ENCODE measurements at regions not wholly inside any gene's neighbourhood (a gene's known extent, or its start where the extent isn't known, plus 50 kb on each side); places are given as distances from the start of the nearest gene placed in this dataset.
A peak's percentile ranks its signal among the peaks of the same experiment; 100 is the strongest.

DNA sequence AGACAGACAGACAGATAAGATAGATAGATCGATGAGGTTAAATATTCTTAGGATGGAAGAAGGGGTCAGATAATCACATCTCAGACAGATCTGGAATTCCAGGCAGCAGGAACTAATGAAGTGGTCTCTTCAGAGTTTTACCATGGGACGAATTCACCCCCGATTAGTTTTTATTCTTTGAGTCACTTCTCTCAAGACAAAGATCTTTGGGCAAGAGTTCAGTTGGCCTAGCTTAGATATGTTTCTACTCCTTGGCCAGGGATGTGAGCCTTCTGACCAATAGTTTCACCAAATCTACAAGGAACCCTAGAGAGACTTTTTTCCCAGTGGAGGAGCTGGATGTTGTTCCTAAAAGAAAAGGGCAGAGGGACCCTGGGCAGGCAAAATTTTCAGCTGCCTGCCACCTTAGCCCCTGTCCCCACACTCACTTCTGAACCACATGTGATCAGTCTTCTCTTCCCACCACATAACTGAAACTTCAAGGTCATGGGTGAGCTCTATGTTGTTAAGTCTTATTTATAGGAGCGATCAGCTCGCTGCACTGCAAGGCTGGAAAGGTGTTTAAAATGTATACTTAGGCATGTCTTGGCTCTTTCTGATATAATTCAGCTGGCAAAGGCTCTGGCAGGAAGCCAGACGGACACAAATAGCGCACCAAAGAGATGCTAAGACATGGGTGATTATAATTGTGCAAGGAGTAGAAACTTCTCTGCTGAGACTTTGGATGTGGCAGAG is 132.9 kb downstream of the PALM2AKAP2 start:
- DNase-seq (ENCODE audit: low read depth, low spot score): no peak

DNA sequence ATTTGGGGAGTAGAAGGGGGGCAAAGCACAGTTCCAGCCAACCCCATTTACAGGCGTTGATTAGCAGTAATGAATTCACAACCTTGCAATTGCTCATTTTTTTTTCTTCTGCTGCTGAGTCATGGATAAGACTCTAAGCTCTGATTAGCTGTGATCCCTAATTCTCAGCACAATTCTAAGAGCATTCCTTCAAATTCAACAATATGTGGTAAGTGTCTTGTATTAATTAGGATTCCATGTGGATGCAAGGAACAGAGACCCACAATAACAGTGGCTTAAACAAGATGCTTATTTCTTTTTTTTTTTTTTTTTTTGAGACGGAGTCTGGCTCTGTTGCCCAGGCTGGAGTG is 133.4 kb downstream of the PALM2AKAP2 start:
- no peak for DNase-seq (ENCODE audit: low read depth, low spot score)

DNA sequence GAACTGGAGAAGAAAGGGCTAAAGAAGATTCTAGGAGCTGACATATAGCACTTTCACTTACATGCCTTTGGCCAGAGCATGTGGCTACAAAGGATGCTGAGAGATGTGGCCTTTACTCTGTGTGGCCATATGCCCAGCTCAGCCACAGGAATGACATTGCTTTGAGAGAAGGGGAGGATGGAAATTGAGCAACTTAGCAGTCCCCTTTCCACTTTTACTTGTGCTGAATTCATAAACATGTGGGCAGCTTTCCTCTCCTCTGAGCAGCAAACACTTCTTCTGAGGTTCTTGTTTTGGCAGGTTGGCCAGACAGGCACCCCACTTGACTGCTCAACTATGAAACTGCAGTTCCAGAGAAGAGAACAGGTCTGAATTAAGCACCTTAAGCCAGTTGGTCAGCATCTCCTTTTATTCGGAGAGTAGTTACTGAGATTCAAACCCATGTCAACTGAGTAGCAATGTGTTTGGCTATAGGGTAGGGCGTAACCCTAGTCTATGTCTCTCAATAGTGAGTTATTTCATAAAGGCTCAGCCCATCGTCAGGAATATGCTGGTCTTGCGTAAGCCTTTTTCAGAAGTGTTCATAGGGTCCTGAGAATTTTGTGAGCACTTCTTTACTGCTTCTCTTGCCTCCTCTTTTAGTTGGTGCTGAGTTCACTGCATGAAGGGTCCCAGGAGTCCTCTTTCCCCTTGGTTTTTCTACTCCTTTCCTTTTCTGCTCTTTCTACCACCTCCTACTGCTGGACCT is 134.5 kb downstream of the PALM2AKAP2 start:
- DNase-seq (ENCODE audit: low read depth, low spot score): no peak

DNA sequence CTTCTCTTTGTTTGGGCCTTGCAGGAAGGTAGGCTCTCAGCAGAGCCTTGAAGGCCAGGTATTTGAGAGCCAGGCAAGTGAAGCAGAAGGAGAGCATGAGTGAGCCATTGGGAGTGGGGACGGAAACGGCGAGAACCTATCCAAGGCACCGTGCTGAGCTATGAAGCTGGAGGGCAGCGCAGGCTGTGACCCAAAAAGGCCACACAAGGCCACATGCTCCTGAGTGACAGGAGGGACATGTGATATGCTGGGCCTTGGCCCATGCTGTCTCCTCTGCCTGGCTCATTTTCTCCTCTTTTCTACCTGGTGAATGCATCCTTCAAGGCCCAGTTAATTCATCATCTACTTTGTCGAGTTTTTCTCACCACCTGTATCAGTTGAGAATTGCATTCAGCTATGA is 136.3 kb downstream of the PALM2AKAP2 start:
- DNase-seq (ENCODE audit: low read depth, low spot score): no peak

DNA sequence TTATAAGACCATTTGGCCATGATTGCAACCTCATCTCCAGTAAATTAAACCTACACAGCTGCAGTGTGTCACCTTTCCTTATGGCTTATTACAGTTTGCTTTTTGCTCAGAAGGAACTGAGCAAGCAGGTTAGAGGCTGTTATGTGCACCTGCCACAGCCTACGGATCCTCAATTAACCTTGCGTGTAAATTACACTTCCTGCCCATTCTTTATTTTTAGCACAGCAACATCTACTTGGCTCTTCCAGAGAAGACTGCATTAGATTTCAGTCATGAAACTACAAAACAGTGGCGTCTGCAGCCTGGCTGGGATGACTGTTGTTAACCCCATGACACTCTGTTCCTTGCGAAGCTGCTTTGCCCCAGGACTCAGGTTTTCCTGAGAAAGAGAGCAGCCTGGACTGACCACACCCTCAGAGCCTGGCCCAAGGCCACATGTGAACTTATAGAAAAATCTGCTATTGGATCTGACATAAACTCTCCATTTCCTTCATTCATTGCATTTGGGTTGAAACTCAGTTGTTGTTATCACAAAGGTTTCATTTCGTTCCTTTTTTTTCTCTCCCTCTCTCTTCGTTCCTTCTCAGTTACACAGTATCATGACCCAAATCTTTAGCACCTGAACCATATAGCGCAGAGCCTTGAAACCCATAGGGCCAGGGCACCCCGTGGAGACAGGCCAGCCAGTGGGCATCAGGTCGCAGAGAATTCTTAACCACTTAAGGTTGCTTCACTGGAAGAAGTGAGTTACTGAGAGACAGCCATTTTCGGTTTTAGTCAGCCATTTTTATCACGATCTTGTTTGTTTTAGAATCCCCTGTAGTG is 138.6 kb downstream of the PALM2AKAP2 start:
- no peak for DNase-seq (ENCODE audit: low read depth, low spot score)

DNA sequence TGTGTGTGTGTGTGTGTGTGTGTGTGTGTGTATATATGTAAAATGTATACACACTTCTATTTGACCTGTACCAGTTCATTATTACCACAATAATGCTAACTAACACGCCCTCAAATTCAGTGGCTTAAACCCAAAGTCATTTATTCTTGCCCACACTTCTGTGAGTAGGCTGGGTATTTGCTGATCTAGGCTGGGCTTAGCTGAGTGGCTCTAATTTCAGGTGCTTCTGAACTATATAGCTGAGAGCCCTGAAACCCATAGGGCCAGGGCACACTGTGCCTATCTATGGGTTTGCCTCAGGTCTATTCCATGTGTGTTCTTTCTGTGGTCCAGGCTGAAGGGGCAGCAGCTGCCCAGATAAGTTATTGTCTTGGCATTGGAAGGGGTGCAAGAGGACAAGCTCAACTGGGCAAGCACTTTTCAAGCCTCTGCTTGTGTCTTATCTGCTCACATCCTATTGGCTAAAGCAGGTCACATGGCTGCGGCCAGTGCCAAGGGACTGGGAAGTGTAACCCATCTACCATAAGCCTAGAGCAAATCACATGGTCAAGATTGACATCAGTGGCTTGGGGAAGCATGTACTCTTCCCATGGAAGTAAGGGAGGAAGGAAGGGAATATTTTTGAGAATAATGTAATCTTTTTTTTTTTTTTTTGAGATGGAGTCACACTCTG is 139.9 kb downstream of the PALM2AKAP2 start:
- no peak for DNase-seq (ENCODE audit: low read depth, low spot score)

DNA sequence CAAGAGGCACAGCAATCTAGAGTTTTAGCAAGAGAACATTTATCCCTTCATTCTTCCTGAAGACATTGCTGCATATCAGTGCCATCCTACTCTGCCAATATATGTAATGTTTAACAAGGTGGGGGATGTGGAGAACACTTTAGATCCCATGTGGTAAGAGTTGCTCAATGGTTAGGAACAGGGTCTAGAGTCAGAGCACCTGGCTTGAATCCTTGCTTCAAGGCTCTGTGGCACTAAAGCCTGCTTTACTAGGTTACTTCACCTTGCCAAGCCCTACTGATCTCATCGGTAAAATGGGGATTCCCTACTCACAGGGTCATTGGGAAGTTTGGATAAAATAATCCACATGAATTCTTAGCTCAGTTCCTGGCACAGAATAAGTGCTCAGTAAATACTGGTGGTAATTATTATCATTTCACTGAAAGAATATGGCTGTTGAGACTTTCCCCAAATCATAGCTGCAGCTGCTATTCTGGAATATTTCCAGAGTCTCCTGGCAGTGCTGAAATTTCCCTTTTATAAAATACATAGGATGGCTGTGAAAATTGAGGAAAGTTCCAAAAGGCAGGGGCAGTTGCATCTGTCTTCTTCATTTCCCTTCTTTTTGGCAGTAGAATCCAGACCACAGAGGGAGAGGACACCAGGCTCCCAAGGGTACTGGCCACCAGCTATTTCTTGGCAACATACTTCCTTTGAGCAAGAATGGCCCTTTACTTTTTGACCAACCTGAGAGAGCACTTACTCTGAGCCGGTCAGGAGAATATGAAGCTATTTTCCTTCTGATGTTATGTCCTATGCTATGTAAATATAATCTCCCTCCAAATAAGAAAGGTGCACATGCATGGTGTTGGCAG is 142.8 kb downstream of the PALM2AKAP2 start:
- DNase-seq (ENCODE audit: low read depth, low spot score): no peak

DNA sequence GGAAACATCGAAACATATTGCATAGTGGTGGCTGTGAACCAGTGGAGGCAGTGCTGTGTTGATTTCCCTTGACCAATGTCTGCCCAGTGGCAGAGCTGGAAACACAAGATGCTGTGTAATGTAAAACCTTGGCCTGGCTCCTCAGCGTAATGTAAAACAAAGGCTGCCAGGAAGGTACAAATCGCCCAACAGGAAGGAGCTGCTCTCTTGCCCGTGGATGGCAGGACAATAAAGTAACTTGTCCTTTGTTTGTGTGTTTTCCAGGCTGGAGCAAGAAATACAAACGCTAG is 143.4 kb downstream of the PALM2AKAP2 start:
- DNase-seq (ENCODE audit: low read depth, low spot score): peak; percentile 57

DNA sequence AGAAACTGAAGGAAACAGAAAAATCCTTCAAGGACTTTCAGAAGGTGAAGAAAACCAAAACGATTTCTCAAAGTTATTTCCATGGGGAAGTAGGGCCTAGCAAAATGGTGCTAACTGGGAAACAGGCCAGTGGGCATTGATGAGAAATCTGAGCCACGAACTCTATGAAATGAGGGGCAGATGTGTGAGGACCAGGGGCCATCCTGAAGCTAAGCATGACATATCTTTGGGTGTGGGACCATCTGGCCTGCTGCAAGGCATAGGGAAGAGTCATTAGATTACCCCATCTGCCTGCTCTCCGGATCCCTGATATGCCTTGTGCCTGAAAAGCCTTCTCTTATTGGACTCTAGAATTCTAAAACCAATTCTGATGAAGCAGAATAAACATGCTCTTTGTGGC is 143.8 kb downstream of the PALM2AKAP2 start:
- DNase-seq (ENCODE audit: low read depth, low spot score): no peak

DNA sequence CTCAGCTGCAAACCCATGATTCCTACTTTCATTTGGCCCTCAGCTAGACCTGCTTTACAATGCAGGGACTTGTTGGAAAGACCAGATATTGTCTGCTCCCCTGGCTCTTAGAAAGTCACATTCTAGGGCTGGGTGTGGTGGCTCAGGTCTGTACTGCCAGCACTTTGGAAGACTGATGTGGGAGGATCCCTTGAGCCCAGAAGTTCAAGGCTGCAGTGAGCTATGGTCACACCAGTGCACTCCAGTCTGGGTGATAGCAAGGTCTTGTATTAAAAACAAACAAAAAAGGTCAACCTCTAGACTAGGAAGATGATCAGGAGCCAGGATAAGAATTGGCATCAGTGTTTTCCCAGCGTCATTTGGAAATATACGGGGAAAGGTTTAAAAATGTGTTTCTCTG is 145.8 kb downstream of the PALM2AKAP2 start:
- DNase-seq (ENCODE audit: low read depth, low spot score): no peak

DNA sequence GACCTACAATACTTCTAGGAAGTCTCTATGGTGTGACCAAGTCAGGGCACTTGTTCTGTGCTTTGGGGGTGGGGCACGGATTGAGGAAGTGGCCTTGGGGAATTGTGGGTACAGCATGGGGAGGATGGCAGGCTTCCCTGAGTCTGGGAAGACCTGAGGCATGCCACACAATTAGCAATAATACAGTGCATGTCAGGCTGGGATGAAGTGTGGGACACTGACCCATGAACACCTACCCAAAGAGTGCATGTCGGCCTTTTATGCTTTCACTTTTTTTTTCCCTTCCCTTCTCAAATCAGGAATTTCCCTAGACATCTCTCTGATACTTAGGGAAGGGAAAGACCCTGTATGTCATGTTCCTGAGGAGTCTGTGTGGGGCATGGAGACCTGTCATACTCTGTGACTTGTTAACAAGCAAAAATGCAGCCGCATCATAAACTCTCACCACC is 146.4 kb downstream of the PALM2AKAP2 start:
- DNase-seq (ENCODE audit: low read depth, low spot score): no peak

DNA sequence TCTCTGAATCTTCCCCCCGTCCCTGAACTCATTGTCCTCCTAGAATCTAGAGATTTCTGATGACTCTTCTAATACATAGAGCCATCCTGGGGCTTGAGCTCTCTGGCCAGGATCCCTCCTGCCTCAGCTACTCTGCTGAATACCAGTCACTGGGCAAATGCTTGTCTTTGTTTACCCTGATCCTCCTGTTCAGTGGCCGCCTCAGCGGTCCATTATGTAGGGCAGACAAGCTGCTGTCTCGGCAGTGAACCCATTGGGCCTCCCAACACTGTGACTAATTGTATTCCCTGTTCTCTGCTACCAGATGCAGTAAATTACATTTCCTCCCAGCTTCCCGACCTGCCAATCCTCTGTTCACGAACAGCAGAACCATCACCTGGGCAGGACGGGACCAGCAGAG is 151.6 kb downstream of the PALM2AKAP2 start:
- no peak for DNase-seq (ENCODE audit: low read depth, low spot score)

DNA sequence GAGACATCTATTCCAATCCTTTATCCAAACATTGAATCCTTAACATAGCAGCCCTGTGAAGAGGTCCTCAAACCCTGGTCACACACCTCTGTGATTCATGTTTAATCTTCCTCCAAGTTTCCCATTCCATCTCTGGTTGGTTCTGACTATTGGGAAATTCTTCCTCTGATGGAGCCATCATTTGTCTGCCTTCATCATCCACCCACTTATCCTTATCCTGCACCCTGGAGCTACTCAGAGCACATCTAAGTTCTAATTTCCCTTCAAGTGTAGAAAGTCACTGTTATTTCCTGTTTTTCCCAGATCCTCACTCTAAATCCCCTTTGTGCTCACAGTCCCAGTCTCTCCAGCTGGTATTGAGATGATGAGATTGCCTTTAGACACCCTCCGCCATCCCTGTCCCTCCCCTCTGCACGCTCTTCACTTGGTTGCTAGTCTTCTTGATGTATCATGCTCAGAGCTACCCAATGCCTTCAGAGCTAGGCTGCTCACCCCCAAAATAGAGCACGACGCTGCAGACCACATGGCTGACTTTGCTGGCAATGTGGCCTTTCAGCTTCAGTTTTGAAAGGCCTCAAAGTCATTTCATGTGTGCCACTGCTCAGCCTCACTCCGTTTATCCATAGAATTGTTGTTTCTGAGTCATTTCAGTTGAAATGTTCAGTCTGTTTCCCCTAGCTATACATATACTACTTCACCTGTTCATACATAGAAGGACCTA is 154.3 kb downstream of the PALM2AKAP2 start:
- DNase-seq (ENCODE audit: low read depth, low spot score): no peak

DNA sequence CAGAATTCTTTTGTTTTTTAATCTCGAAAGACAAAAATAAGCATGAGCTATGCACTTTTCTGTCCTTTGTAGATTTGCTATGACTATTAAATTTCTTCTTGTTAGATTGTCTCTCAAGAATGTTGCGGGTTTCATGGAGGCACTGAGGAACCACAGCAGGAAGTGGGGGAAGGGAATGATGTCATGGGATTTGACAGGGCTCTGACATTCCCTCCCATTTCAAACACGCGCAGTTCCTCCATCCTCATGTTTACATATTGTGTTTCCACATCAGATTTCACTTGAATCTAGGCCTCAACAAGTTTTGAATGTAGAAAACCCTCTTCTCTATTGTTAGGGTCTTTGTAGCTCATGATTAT is 154.8 kb downstream of the PALM2AKAP2 start:
- no peak for DNase-seq (ENCODE audit: low read depth, low spot score)

DNA sequence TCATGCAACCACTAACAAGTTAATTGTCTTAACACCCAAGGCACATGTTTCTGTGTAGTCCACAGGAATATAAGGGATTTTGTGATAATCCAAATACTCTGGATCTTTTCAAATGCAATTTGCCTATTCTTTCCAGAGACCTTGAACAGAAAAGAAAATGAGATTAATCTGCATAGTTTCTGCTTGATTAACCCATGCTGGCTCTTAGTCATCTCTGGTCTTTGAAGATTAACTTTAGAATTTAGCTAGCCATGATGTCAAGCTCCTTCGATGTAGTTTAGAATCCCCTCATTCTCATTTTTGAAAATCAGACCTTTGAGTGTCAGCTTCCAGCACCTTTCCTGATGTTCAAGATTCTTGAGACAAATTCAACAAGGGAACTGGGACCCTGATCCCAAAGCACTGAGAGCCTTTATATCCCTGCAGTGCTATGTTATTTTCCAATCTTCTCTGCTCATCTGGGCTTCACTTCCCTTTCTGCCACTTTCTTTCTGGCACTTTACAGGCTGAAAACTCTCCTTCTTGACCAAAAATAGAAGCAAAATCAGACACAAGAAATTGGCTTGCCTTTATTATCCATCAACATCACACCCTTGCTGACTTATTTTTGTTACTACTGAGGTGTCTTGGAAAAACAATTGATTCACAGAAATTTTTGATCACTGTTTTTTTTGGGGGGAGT is 155.5 kb downstream of the PALM2AKAP2 start:
- DNase-seq (ENCODE audit: low read depth, low spot score): no peak

DNA sequence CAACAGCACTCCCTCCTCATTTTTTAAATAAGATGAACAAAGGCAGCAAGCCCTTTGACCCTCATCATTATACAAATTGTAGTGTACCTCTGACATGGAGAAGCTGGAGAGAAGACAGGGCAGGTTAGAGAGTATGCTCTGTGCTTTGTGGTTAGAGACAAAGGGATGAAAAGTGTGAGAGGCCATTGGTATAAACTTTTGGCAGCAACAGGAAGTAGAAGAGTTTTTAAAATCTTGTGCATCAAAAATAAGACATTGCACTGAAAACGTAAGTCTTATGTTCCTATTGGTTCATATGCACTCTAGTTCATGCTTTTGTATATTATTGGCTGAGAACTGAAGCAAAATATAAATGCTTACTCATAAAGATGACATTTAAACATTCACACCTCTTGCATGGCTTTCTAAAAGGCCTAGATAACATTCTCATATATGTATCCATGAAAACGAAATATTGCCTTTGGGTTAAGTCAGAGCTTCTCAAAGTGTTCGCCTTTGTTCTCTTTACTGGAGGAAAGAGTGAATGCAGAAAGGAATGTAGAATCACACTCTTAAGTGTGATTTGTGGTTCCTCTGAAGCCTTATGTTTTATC is 158.0 kb downstream of the PALM2AKAP2 start:
- DNase-seq (ENCODE audit: low read depth, low spot score): no peak

DNA sequence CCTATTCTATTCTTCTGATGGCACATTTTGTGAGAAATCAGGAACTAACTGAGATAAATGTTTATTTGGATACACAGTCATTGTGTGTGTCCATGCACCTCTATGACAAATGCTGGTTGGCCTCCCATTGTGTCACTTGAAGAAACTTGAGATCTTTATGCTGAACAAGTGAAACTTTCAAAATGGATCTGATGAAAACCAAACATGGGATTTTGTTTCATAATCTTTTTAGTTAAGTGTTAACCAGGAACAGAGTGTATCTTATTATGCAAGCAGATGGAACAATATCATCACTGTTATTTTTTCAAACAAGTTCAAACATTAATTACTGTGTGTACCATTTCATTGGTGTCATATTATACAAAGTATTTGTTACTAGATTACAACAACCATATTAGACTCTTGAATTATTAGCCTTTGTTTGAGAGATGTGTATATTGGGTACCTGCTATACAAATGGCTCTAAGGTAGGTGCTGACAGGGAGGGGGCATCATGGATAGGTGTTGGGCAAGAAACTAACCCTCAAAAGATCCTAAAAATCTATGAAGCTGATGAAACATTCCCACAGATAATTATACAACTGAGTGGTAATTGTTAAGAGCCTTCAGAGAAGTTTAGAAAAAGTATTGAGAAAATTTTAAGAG is 159.8 kb downstream of the PALM2AKAP2 start:
- no peak for DNase-seq (ENCODE audit: low read depth, low spot score)

DNA sequence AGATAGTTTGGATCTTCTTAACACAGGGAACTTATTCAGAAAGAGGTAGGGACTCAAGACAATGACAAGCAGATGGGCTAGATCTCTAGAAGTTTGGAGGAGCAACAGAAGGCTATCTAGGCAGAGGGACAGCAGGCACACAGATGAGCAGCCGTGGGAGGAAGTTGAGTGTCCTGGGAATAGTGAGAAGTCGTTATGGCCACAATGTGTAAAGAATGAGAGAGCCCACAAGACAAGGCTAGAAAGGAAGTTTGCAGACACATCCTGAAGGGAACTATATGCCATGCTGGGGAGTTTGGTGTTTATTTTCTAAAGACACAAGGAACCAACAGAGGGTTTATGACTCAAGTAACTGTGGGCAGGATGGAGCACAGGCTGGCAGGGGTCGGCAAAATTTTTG is 160.6 kb downstream of the PALM2AKAP2 start:
- DNase-seq (ENCODE audit: low read depth, low spot score): no peak

DNA sequence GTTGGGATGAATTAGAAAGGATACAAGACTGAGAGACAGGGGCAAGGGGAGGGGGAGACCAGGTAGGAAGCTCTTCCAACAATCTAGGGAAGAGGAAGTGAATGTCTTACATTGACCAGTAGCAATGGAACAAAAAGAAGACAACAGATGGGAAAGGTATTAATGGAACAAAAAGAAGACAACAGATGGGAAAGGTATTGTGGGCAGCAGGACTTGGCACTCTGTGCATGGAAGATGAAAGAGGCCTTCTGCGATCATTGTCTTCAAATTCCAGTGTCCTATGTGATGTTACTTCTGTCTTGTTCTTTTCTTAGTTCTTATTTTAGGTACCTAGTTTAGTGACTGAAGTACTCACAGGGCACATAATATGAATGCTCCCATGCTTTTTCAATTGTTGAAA is 161.8 kb downstream of the PALM2AKAP2 start:
- no peak for DNase-seq (ENCODE audit: low read depth, low spot score)

Measured in pulmonary artery endothelial cell (primary cell).